Activated CD4-positive, alpha-beta T cell treated with anti-CD3 and anti-CD28 coated beads, Interleukin-2, amount 50 U/mL, for 16 hours (primary cell): ENCODE measurements at regions not wholly inside any gene's neighbourhood (a gene's known extent, or its start where the extent isn't known, plus 50 kb on each side); places are given as distances from the start of the nearest gene placed in this dataset.

Experiments used
- DNase-seq: peaks from one replicate; pipeline ENCODE4 v3.0.0-alpha.2; 2020

GRCh38 chr2:64222351-64222750 lies 78.1 kb upstream of the PELI1 start:
- no peak for DNase-seq

- DNase-seq, result no peak
These were observed 78.8 kb upstream of the PELI1 start for GRCh38 chr2:64223055-64223454.

- no peak for DNase-seq
These were observed 81.3 kb upstream of the PELI1 start for GRCh38 chr2:64225491-64225890.

- DNase-seq, result no peak
These were observed 82.4 kb upstream of the PELI1 start for GRCh38 chr2:64226611-64227010.

- no peak for DNase-seq
These were observed 83.4 kb upstream of the PELI1 start for GRCh38 chr2:64227603-64228125.

GRCh38 chr2:64228126-64228678 lies 84.0 kb upstream of the PELI1 start:
- peak; percentile 59 for DNase-seq

- DNase-seq, result no peak
These were observed 84.7 kb upstream of the PELI1 start for GRCh38 chr2:64228918-64229317.

- no peak for DNase-seq
These were observed 86.3 kb upstream of the PELI1 start for GRCh38 chr2:64230540-64230939.

GRCh38 chr2:64232266-64232665 lies 88.0 kb upstream of the PELI1 start:
- no peak for DNase-seq

GRCh38 chr2:64233376-64233922 lies 89.2 kb upstream of the PELI1 start:
- DNase-seq, result no peak

GRCh38 chr2:64234150-64234549 lies 89.9 kb upstream of the PELI1 start:
- no peak for DNase-seq

- no peak for DNase-seq
These were observed 90.6 kb upstream of the PELI1 start for GRCh38 chr2:64234785-64235184.

GRCh38 chr2:64237266-64237665 lies 93.0 kb upstream of the PELI1 start:
- no peak for DNase-seq

GRCh38 chr2:64238799-64239198 lies 94.6 kb upstream of the PELI1 start:
- no peak for DNase-seq

- no peak for DNase-seq
These were observed 99.1 kb upstream of the PELI1 start for GRCh38 chr2:64243081-64244036.

GRCh38 chr2:64244037-64244416 lies 99.8 kb upstream of the PELI1 start:
- DNase-seq, result no peak

GRCh38 chr2:64245631-64246030 lies 101.4 kb upstream of the PELI1 start:
- DNase-seq, result no peak

- DNase-seq, result no peak
These were observed 102.7 kb upstream of the PELI1 start for GRCh38 chr2:64246962-64247361.

GRCh38 chr2:64249426-64249825 lies 105.2 kb upstream of the PELI1 start:
- DNase-seq, result no peak

GRCh38 chr2:64250063-64250462 lies 105.8 kb upstream of the PELI1 start:
- no peak for DNase-seq

- no peak for DNase-seq
These were observed 106.7 kb upstream of the PELI1 start for GRCh38 chr2:64250751-64251423.

- DNase-seq, result no peak
These were observed 107.5 kb upstream of the PELI1 start for GRCh38 chr2:64251497-64252250.
